Fibroblast of lung (primary cell): ENCODE measurements at regions not wholly inside any gene's neighbourhood (a gene's known extent, or its start where the extent isn't known, plus 50 kb on each side); places are given as distances from the start of the nearest gene placed in this dataset.

Source experiments
- EZH2 ChIP-seq: IDR thresholded peaks from 2 replicates; pipeline ENCODE4 v1.5.1; 2012; ENCODE audit warnings: low read length, control low read depth, mild to moderate bottlenecking; ENCODE audit errors: missing control alignments
- TF ChIP-seq, protein P1 (sequence below), 2 donors: IDR thresholded peaks in 1 of 2; conservative IDR thresholded peaks in 1 of 2; 1 replicate in 1 of 2; 2 replicates in 1 of 2; pipeline ENCODE4 v1.5.1; 2011 to 2012; ENCODE audit warnings: low read length in 2 of 2, control low read depth in 1 of 2, inconsistent platforms in 1 of 2, low read depth in 1 of 2, mild to moderate bottlenecking in 1 of 2

DNA sequence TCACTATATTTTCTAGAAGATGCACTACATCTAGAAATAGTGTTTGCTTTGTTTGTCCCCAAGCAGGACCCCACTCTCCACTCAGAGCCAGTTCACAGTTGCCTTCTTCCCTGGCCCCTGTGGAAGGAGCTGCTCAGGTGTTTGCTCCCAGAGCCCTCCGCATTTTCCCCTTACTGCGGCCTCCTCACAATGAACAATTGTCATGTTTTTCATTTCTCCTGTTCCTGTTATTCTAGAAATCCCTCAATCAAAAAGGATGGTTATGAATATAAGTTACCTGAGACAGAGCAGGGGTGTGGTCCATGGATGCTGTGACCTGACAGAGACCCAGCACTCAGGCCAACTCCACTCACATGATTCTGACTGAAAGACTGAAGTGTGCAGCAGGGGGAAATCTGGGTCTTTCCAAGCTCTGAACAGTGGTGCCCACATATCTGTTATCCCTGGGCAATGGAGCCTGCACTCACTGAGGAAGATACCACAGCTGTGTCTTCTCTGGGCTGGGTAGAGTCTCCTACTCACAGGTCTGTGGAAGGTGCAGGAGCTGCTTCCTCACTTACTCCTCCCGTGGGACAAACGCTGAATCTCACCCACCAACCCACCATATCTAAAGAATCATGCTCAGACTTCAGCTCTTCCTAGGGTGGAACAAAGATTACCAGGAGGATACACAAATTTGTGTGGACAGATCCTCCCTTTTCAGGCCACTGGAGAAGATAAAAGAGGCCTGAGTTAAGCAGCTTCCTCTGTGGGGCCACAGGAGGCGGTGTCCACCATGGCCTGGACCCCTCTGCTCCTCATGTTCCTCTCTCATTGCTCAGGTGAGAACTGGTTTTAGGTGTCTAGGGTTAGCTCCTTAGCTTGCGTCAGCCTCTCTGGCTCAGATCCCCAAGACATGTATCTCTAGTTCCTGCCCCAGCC lies 87.1 kb upstream of the TOP3B start:
- TF ChIP-seq, protein P1, sequence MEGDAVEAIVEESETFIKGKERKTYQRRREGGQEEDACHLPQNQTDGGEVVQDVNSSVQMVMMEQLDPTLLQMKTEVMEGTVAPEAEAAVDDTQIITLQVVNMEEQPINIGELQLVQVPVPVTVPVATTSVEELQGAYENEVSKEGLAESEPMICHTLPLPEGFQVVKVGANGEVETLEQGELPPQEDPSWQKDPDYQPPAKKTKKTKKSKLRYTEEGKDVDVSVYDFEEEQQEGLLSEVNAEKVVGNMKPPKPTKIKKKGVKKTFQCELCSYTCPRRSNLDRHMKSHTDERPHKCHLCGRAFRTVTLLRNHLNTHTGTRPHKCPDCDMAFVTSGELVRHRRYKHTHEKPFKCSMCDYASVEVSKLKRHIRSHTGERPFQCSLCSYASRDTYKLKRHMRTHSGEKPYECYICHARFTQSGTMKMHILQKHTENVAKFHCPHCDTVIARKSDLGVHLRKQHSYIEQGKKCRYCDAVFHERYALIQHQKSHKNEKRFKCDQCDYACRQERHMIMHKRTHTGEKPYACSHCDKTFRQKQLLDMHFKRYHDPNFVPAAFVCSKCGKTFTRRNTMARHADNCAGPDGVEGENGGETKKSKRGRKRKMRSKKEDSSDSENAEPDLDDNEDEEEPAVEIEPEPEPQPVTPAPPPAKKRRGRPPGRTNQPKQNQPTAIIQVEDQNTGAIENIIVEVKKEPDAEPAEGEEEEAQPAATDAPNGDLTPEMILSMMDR (conservative IDR thresholded peaks at IDR 0.05 in 1 of 2, IDR thresholded peaks at IDR 0.05 in 1 of 2; ENCODE audit: low read depth in 1 of 2, low read length in 2 of 2) = no peak
- TF ChIP-seq EZH2 = no peak
